ENCODE measurements at regions not wholly inside any gene's neighbourhood (a gene's known extent, or its start where the extent isn't known, plus 50 kb on each side); places are given as distances from the start of the nearest gene placed in this dataset.
A peak's percentile ranks its signal among the peaks of the same experiment; 100 is the strongest.

- intact Hi-C loops (cut with DNase I): no loop called here
- Histone ChIP-seq H3K27me3 (no peaks in the 10 kb centered on the region), H3K4me1 (no peaks in the 10 kb centered on the region), H3K36me3 (no peaks in the 10 kb centered on the region), H3K4me3 (no peak overlapping the region), H3K27ac (no peak overlapping the region), H3K9me3 (no peaks in the 10 kb centered on the region)
- 12 to 14% methylated on average over 7 of the region's 7 CpGs for WGBS, 2 donors
- TF ChIP-seq CTCF (IDR thresholded peaks at IDR 0.05): no peak
- DNase-seq (peak in 1 of 6 donors; percentile 31), FAIRE-seq (no peak), ATAC-seq (peak in 3 of 4 donors; percentile 40 to 75 (median 66))
Measured at GRCh38 chr13:34567597-34567996, 374.5 kb upstream of the NBEA start.

GRCh38 chr13:34570698-34571353 is 371.2 kb upstream of the NBEA start:
- ATAC-seq: no peak
- H3K4me1 ChIP-seq: no peaks in the 10 kb centered on the region
- no peaks in the 10 kb centered on the region for H3K27me3 ChIP-seq
- H3K27ac ChIP-seq: no peak overlapping the region
- FAIRE-seq: no peak
- WGBS, 2 donors: 54 to 57% methylated on average over 5 of the region's 5 CpGs
- no peak for TF ChIP-seq CTCF (IDR thresholded peaks at IDR 0.05)
- H3K4me3 ChIP-seq: no peak overlapping the region
- H3K9me3 ChIP-seq: no peaks in the 10 kb centered on the region
- no peak for DNase-seq
- intact Hi-C loops (cut with DNase I): no loop called here
- H3K36me3 ChIP-seq: no peaks in the 10 kb centered on the region

- no peak for DNase-seq
- ATAC-seq: no peak
Measured at GRCh38 chr13:34571716-34572115, 370.4 kb upstream of the NBEA start.

GRCh38 chr13:34577051-34577450 is 365.0 kb upstream of the NBEA start:
- H3K4me1 ChIP-seq: no peaks in the 10 kb centered on the region
- no peaks in the 10 kb centered on the region for H3K36me3 ChIP-seq
- no peak overlapping the region for H3K4me3 ChIP-seq
- no peaks in the 10 kb centered on the region for H3K27me3 ChIP-seq
- no peak for DNase-seq
- WGBS, 2 donors: 91 to 100% methylated on average over 1 of the region's 1 CpG
- intact Hi-C loops (cut with DNase I): no loop called here
- no peak for TF ChIP-seq CTCF (IDR thresholded peaks at IDR 0.05)
- no peak overlapping the region for H3K27ac ChIP-seq
- no peak for ATAC-seq
- no peaks in the 10 kb centered on the region for H3K9me3 ChIP-seq
- no peak for FAIRE-seq

More at GRCh38 chr13:34571716-34572115, 370.4 kb upstream of the NBEA start:
- no peaks in the 10 kb centered on the region for H3K36me3 ChIP-seq
- no peak overlapping the region for H3K4me3 ChIP-seq
- no peak overlapping the region for H3K27ac ChIP-seq
- WGBS, 2 donors: 68 to 80% methylated on average over 6 of the region's 6 CpGs
- H3K27me3 ChIP-seq: no peaks in the 10 kb centered on the region
- intact Hi-C loops (cut with DNase I): no loop called here
- no peak for FAIRE-seq
- H3K9me3 ChIP-seq: no peaks in the 10 kb centered on the region
- TF ChIP-seq CTCF (IDR thresholded peaks at IDR 0.05): no peak
- H3K4me1 ChIP-seq: no peaks in the 10 kb centered on the region

GRCh38 chr13:34578471-34578870 is 363.6 kb upstream of the NBEA start:
- no peak for FAIRE-seq

More at GRCh38 chr13:34578471-34578870, 363.6 kb upstream of the NBEA start:
- 64 to 75% methylated on average over 1 of the region's 1 CpG for WGBS, 2 donors
- no peaks in the 10 kb centered on the region for H3K36me3 ChIP-seq
- H3K4me3 ChIP-seq: no peak overlapping the region
- DNase-seq (no peak), ATAC-seq (no peak)
- no peaks in the 10 kb centered on the region for H3K9me3 ChIP-seq
- no peaks in the 10 kb centered on the region for H3K4me1 ChIP-seq
- no peak for TF ChIP-seq CTCF (IDR thresholded peaks at IDR 0.05)
- no peak overlapping the region for H3K27ac ChIP-seq
- no peaks in the 10 kb centered on the region for H3K27me3 ChIP-seq
- intact Hi-C loops (cut with DNase I): no loop called here

All from pancreas (tissue), 10 donors.